ENCODE measurements at regions not wholly inside any gene's neighbourhood (a gene's known extent, or its start where the extent isn't known, plus 50 kb on each side); places are given as distances from the start of the nearest gene placed in this dataset.

DNA sequence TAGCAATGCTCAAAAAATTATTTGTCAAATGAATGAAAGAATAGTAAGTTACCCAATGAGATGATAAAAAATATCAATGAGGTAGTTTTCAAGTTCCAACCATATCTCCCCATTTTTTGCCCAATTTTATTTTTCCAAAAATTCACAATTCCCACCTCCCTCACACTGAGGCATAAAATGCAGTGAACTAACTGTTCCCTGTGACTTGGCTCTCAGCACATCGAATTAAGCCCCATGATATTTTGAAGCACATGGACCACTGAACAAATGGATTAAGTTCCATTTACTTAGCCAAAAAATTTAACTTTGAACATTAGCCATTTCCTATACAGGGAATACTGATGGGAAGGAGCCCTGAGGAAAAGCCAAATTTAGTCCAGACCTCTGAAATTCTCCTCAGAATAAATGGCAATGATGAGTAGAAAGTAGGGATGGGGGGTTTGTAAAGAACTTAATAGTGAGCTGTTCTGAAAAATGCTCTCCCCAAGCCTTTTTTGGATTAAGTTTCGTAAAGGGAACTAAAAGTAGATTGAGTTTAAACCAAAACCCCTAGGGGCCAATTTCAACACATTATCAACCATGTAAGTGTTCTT is 166.3 kb upstream of the GRM3 start:
- TF ChIP-seq POLR2A (IDR thresholded peaks at IDR 0.05) (no peak), CTCF (IDR thresholded peaks at IDR 0.05) (no peak)

Data from heart left ventricle (tissue), 13 donors.